ENCODE measurements at regions not wholly inside any gene's neighbourhood (a gene's known extent, or its start where the extent isn't known, plus 50 kb on each side); places are given as distances from the start of the nearest gene placed in this dataset.

DNA sequence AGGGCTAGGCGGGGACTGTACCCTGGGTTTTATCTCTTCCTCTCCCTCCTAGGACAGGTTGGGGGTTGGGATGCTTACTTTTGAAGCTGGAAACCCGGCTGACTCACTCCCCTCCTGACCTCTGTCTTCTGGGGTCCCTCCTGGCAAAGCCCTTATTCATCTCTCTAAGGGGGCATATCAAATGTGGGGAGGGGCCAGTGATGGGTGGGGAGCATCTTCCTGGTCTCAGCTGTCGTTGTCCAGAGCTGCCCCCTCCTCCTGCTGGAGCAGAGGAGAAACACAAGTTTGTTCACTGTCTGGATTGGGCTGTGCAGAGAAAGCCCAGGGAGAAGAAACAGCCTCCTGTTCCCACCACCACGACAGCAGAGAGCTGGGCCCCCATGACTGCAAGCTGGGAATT is 85.8 kb downstream of the TNFAIP2 start:
- FAIRE-seq (no peak), DNase-seq (ENCODE audit: insufficient read length) (no peak)
- TF ChIP-seq POLR2A (IDR thresholded peaks at IDR 0.05; ENCODE audit: low read depth, low read length): no peak
- TF ChIP-seq TAF1 (IDR thresholded peaks at IDR 0.05; ENCODE audit: borderline replicate concordance, low read depth, low read length): no peak
- TF ChIP-seq POLR2AphosphoS5 (IDR thresholded peaks at IDR 0.05; ENCODE audit: low read depth, low read length): no peak

GRCh38 chr14:103209506-103209905 is 86.2 kb downstream of the TNFAIP2 start:
- FAIRE-seq: no peak
- no peak for DNase-seq (ENCODE audit: insufficient read length)
- TF ChIP-seq POLR2A (IDR thresholded peaks at IDR 0.05; ENCODE audit: low read depth, low read length): no peak
- no peak for TF ChIP-seq TAF1 (IDR thresholded peaks at IDR 0.05; ENCODE audit: borderline replicate concordance, low read depth, low read length)
- no peak for TF ChIP-seq POLR2AphosphoS5 (IDR thresholded peaks at IDR 0.05; ENCODE audit: low read depth, low read length)

- no peak for FAIRE-seq
- no peak for TF ChIP-seq TAF1 (IDR thresholded peaks at IDR 0.05; ENCODE audit: borderline replicate concordance, low read depth, low read length)
- no peak for TF ChIP-seq POLR2A (IDR thresholded peaks at IDR 0.05; ENCODE audit: low read depth, low read length)
- TF ChIP-seq POLR2AphosphoS5 (IDR thresholded peaks at IDR 0.05; ENCODE audit: low read depth, low read length): no peak
- DNase-seq (ENCODE audit: insufficient read length): no peak
Measured at GRCh38 chr14:103213331-103213730, 90.1 kb downstream of the TNFAIP2 start.

- no peak for FAIRE-seq
- TF ChIP-seq TAF1 (IDR thresholded peaks at IDR 0.05; ENCODE audit: borderline replicate concordance, low read depth, low read length): no peak
- no peak for TF ChIP-seq POLR2A (IDR thresholded peaks at IDR 0.05; ENCODE audit: low read depth, low read length)
- TF ChIP-seq POLR2AphosphoS5 (IDR thresholded peaks at IDR 0.05; ENCODE audit: low read depth, low read length): no peak
- DNase-seq (ENCODE audit: insufficient read length): no peak
Measured at GRCh38 chr14:103214461-103214958, 91.2 kb downstream of the TNFAIP2 start.

GRCh38 chr14:103216399-103216798 is 93.1 kb downstream of the TNFAIP2 start:
- no peak for FAIRE-seq
- no peak for DNase-seq (ENCODE audit: insufficient read length)
- TF ChIP-seq POLR2AphosphoS5 (IDR thresholded peaks at IDR 0.05; ENCODE audit: low read depth, low read length): no peak
- no peak for TF ChIP-seq TAF1 (IDR thresholded peaks at IDR 0.05; ENCODE audit: borderline replicate concordance, low read depth, low read length)
- no peak for TF ChIP-seq POLR2A (IDR thresholded peaks at IDR 0.05; ENCODE audit: low read depth, low read length)

- DNase-seq (ENCODE audit: insufficient read length) (no peak), FAIRE-seq (no peak)
- no peak for TF ChIP-seq POLR2A (IDR thresholded peaks at IDR 0.05; ENCODE audit: low read depth, low read length)
- no peak for TF ChIP-seq POLR2AphosphoS5 (IDR thresholded peaks at IDR 0.05; ENCODE audit: low read depth, low read length)
- no peak for TF ChIP-seq TAF1 (IDR thresholded peaks at IDR 0.05; ENCODE audit: borderline replicate concordance, low read depth, low read length)
Measured at GRCh38 chr14:103216857-103217256, 93.6 kb downstream of the TNFAIP2 start.

GRCh38 chr14:103217538-103217937 is 94.3 kb downstream of the TNFAIP2 start:
- no peak for TF ChIP-seq POLR2A (IDR thresholded peaks at IDR 0.05; ENCODE audit: low read depth, low read length)
- no peak for TF ChIP-seq TAF1 (IDR thresholded peaks at IDR 0.05; ENCODE audit: borderline replicate concordance, low read depth, low read length)
- TF ChIP-seq POLR2AphosphoS5 (IDR thresholded peaks at IDR 0.05; ENCODE audit: low read depth, low read length): no peak
- DNase-seq (ENCODE audit: insufficient read length) (no peak), FAIRE-seq (no peak)

GRCh38 chr14:103220134-103220981 is 97.1 kb downstream of the TNFAIP2 start:
- DNase-seq (ENCODE audit: insufficient read length) (no peak), FAIRE-seq (no peak)
- TF ChIP-seq TAF1 (IDR thresholded peaks at IDR 0.05; ENCODE audit: borderline replicate concordance, low read depth, low read length): no peak

DNA sequence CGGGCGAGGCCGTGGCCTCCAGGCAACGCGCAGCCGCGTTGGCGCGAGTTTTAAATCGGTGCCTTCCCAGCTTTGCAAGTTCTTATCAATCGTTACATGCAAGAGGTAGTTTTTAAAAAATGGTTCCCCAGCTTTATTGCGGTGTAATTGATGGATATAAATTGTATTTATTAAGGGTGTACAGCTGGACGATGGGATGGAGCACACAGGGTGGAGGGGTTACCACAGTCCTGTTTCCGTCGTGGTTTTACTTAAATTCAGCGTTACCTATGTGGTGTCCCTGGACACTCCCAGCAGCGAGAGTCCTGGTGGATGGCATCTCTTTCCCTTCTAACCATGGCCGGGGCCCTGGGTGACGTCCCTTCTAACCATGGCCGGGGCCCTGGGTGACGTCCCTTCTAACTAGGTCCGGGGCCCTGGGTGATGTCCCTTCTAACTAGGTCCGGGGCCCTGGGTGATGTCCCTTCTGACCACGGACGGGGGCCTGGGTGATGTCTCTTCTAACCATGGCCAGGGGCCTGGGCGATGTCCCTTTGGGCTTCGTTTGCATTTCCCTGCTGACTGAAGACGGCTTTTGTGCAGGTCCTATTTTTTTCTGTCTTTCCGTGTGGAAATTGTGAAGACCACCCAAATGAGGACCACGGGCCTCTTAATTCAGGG is 97.9 kb downstream of the TNFAIP2 start:
- DNase-seq (ENCODE audit: insufficient read length): no peak
- TF ChIP-seq TAF1 (IDR thresholded peaks at IDR 0.05; ENCODE audit: borderline replicate concordance, low read depth, low read length) (no peak), POLR2AphosphoS5 (IDR thresholded peaks at IDR 0.05; ENCODE audit: low read depth, low read length) (no peak), POLR2A (IDR thresholded peaks at IDR 0.05; ENCODE audit: low read depth, low read length) (no peak)
- FAIRE-seq: no peak

DNA sequence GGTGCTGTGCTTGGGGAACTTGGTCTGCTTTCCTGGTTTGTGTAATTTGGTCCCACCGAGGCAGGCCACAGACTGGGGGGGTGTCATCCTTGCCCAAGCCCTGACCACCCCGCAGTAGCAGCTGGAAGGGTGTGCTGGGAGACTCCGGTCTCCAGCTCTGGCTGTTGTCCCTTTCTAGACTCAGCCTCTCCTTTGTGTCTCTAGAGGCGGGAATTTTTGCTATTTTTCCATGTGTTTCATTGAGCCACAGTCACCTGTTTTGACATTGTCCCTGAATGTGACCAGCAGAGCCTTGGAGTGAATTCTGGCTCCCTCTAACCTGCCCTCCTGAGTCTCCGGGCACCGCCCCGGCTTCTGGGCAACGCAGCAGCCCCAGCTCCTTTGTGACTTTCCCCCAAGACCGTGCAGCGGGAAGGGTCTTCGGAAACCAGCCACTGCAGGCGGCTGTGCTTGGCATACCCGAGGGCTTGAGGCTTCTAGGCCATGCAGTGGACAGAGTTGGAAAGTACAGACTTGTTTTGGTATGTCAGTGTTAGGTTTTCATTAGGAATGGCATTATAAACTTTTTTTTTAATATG is 98.6 kb downstream of the TNFAIP2 start:
- FAIRE-seq (no peak), DNase-seq (ENCODE audit: insufficient read length) (no peak)
- TF ChIP-seq POLR2A (IDR thresholded peaks at IDR 0.05; ENCODE audit: low read depth, low read length) (no peak), TAF1 (IDR thresholded peaks at IDR 0.05; ENCODE audit: borderline replicate concordance, low read depth, low read length) (no peak)

DNA sequence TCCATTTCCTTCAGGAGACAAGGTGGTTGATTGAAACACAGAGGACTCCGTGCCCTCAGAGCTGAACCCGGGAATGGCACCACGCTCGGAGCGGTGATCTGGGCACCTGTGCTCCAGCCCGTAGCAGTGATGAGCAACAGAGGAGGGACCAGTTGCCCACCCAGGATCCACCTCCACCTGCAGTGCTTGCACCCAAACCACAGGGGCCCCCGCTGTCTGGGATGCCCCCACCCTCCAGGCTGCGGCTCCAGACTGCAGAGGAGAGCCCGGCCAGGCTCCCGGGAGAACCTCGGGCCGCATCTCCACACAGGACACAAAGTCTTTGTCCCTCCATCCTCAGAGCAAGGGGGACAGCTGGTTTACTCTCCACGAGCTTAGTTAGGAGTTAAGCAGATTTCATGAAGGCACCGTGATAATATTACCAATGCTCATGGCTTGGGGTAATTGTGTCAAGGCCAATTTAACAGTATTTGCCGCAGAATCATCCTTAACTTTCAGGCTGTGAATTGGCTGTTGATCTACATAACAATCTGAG is 100.6 kb downstream of the TNFAIP2 start:
- no peak for TF ChIP-seq TAF1 (IDR thresholded peaks at IDR 0.05; ENCODE audit: borderline replicate concordance, low read depth, low read length)
- TF ChIP-seq POLR2A (IDR thresholded peaks at IDR 0.05; ENCODE audit: low read depth, low read length): no peak
- TF ChIP-seq POLR2AphosphoS5 (IDR thresholded peaks at IDR 0.05; ENCODE audit: low read depth, low read length): no peak
- FAIRE-seq: no peak
- no peak for DNase-seq (ENCODE audit: insufficient read length)
